Smooth muscle cell (in vitro differentiated cells): ENCODE measurements at regions not wholly inside any gene's neighbourhood (a gene's known extent, or its start where the extent isn't known, plus 50 kb on each side); places are given as distances from the start of the nearest gene placed in this dataset.

ENCODE experiments used
- DNase-seq: peaks from one replicate; lab custom pipeline; 2025; ENCODE audit not compliant: unreplicated experiment; lab: John Stamatoyannopoulos, UW
- H2AFZ ChIP-seq: fragments of 200-600 bp; sonication (generic); 2 replicates; pipeline ENCODE4 v1.6.0; 2016; ENCODE audit warnings: antibody characterized with exemption, low read depth, mild to moderate bottlenecking
- H3F3A ChIP-seq: fragments of 200-600 bp; sonication (generic); 2 replicates; pipeline ENCODE4 v1.6.0; 2017; ENCODE audit warnings: antibody characterized with exemption, low read depth
- H3K27ac ChIP-seq: fragments of 200-600 bp; sonication (generic); 2 replicates; pipeline ENCODE4 v1.5.1; 2016; ENCODE audit warnings: low read depth, mild to moderate bottlenecking
- H3K27me3 ChIP-seq: fragments of 200-600 bp; sonication (generic); 2 replicates; pipeline ENCODE4 v1.6.1; 2016; ENCODE audit warnings: low read depth, mild to moderate bottlenecking
- H3K36me3 ChIP-seq: fragments of 200-600 bp; sonication (generic); 2 replicates; pipeline ENCODE4 v1.5.1; 2016; ENCODE audit warnings: low read depth
- H3K4me1 ChIP-seq: fragments of 200-600 bp; sonication (generic); 2 replicates; pipeline ENCODE4 v1.5.1; 2016; ENCODE audit warnings: low read depth
- H3K4me2 ChIP-seq: fragments of 200-600 bp; sonication (generic); 2 replicates; pipeline ENCODE4 v1.6.0; 2016; ENCODE audit warnings: mild to moderate bottlenecking
- H3K4me3 ChIP-seq: fragments of 200-600 bp; sonication (generic); 2 replicates; pipeline ENCODE4 v1.5.1; 2016; ENCODE audit warnings: mild to moderate bottlenecking
- H3K79me2 ChIP-seq: fragments of 200-600 bp; sonication (generic); 2 replicates; pipeline ENCODE4 v1.6.0; 2016; ENCODE audit warnings: low read depth, mild to moderate bottlenecking
- H3K9ac ChIP-seq: fragments of 200-600 bp; sonication (generic); 2 replicates; pipeline ENCODE4 v1.6.0; 2016; ENCODE audit warnings: low read depth
- H3K9me3 ChIP-seq: fragments of 200-600 bp; sonication (generic); replicated peaks from 2 replicates; pipeline ENCODE4 v1.5.1; 2016; ENCODE audit warnings: low read depth
- H4K20me1 ChIP-seq: fragments of 200-600 bp; sonication (generic); 2 replicates; pipeline ENCODE4 v1.6.0; 2016; ENCODE audit warnings: low read depth
- WGBS: methylation state at CpG from one replicate; pipeline ENCODE4 v1.1.7; 2016; ENCODE audit warnings: low lambda C conversion rate; 5-methylcytosine and 5-hydroxymethylcytosine counted together
- TF ChIP-seq, protein P1 (sequence below): fragments of 200-600 bp; sonication (generic); IDR thresholded peaks from 2 replicates; pipeline ENCODE4 v1.5.1; 2017; ENCODE audit warnings: borderline replicate concordance, mild to moderate bottlenecking, antibody characterized with exemption; ENCODE audit not compliant: insufficient read depth, poor library complexity, severe bottlenecking

DNA sequence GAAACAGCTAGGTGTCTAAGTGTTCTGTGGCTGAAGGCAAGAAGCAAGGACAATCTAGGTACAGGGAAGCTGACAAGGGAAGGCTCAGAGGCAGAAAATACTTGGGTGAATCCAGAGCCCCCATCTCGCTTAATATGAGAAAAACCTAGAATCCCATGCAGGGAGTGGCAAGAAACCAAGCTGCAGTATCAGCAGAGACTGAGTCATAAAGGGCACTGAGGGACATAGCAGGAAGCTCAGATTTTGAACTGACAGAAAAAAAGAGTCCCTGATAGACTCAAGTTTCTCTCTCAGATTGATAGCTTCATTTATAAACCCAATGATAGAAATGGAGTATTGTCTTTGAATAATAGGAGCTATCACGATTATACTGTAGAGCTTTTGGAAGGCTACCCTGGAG lies 77.3 kb upstream of the KCNJ15 start:
- H3K4me2 ChIP-seq = no peak overlapping the region
- no peaks in the 10 kb centered on the region for H3F3A ChIP-seq
- H4K20me1 ChIP-seq = no peaks in the 10 kb centered on the region
- TF ChIP-seq, protein P1, sequence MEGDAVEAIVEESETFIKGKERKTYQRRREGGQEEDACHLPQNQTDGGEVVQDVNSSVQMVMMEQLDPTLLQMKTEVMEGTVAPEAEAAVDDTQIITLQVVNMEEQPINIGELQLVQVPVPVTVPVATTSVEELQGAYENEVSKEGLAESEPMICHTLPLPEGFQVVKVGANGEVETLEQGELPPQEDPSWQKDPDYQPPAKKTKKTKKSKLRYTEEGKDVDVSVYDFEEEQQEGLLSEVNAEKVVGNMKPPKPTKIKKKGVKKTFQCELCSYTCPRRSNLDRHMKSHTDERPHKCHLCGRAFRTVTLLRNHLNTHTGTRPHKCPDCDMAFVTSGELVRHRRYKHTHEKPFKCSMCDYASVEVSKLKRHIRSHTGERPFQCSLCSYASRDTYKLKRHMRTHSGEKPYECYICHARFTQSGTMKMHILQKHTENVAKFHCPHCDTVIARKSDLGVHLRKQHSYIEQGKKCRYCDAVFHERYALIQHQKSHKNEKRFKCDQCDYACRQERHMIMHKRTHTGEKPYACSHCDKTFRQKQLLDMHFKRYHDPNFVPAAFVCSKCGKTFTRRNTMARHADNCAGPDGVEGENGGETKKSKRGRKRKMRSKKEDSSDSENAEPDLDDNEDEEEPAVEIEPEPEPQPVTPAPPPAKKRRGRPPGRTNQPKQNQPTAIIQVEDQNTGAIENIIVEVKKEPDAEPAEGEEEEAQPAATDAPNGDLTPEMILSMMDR = no peak
- H3K27me3 ChIP-seq = no peaks in the 10 kb centered on the region
- H3K36me3 ChIP-seq = no peaks in the 10 kb centered on the region
- peak overlapping the region; percentile 83 for H3K27ac ChIP-seq
- DNase-seq = no peak
- WGBS = 80% methylated on average over 2 of the region's 2 CpGs
- H2AFZ ChIP-seq = no peak overlapping the region
- H3K9me3 ChIP-seq = no peaks in the 10 kb centered on the region
- H3K4me1 ChIP-seq = no peaks in the 10 kb centered on the region
- no peaks in the 10 kb centered on the region for H3K79me2 ChIP-seq
- no peak overlapping the region for H3K4me3 ChIP-seq
- H3K9ac ChIP-seq = peak overlapping the region; percentile 59

GRCh38 chr21:38181096-38181495 lies 75.7 kb upstream of the KCNJ15 start:
- DNase-seq = no peak
- H3K4me2 ChIP-seq = peak overlapping the region; percentile 25
- WGBS = 66% methylated on average over 4 of the region's 4 CpGs

DNA sequence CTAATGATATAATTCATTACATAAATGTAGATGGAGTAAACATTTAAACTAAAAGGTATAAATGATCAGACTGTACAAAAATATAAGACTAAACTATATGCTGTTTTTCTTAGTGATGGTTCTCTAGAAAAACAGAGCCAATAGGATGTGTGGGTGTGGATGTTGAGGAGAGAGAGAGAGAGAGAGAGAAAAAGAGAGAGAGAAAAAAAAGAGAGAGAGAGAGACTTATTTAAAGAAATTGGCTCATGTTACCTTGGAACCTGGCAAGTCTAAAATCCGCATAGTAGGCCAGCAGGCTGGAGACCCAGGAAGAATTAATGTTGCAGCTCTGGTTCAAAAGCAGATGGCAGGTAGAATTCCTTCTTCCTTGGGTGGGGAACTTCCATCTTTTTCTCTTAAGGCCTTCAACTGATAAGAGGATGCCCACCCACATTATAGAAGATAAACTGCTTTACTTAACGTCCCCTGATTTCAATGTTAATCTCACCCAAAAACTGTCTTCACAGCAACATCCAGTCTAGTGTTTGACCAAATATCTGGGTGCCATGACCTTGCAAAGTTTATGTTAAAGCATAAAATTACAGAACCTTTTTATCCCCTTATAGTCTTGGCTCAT lies 74.3 kb upstream of the KCNJ15 start:
- H3K9ac ChIP-seq = no peak overlapping the region
- H3F3A ChIP-seq = no peaks in the 10 kb centered on the region
- TF ChIP-seq, protein P1 = no peak
- H3K36me3 ChIP-seq = peaks cover 4% of the 10 kb centered on the region
- H3K4me1 ChIP-seq = no peaks in the 10 kb centered on the region
- H3K4me3 ChIP-seq = no peak overlapping the region
- no peak for DNase-seq
- WGBS = 73% methylated on average over 2 of the region's 2 CpGs
- H3K27ac ChIP-seq = no peak overlapping the region
- H3K9me3 ChIP-seq = no peaks in the 10 kb centered on the region
- no peaks in the 10 kb centered on the region for H3K79me2 ChIP-seq
- no peak overlapping the region for H2AFZ ChIP-seq
- no peaks in the 10 kb centered on the region for H3K27me3 ChIP-seq
- no peak overlapping the region for H3K4me2 ChIP-seq
- H4K20me1 ChIP-seq = no peaks in the 10 kb centered on the region

More at GRCh38 chr21:38181096-38181495, 75.7 kb upstream of the KCNJ15 start:
- Histone ChIP-seq H3F3A (no peaks in the 10 kb centered on the region), H3K27ac (peak overlapping the region; percentile 83), H3K9me3 (no peaks in the 10 kb centered on the region), H3K36me3 (peaks cover 4% of the 10 kb centered on the region), H3K4me1 (no peaks in the 10 kb centered on the region), H3K9ac (no peak overlapping the region), H3K4me3 (no peak overlapping the region), H3K27me3 (no peaks in the 10 kb centered on the region), H3K79me2 (no peaks in the 10 kb centered on the region), H4K20me1 (no peaks in the 10 kb centered on the region), H2AFZ (no peak overlapping the region)
- TF ChIP-seq, protein P1 = no peak

GRCh38 chr21:38183961-38184360 lies 72.8 kb upstream of the KCNJ15 start:
- DNase-seq = no peak
- H4K20me1 ChIP-seq = no peaks in the 10 kb centered on the region
- H2AFZ ChIP-seq = no peak overlapping the region
- no peaks in the 10 kb centered on the region for H3K9me3 ChIP-seq
- H3K36me3 ChIP-seq = peaks cover 4% of the 10 kb centered on the region
- no peaks in the 10 kb centered on the region for H3K4me1 ChIP-seq
- no peaks in the 10 kb centered on the region for H3K27me3 ChIP-seq
- H3F3A ChIP-seq = no peaks in the 10 kb centered on the region
- no peaks in the 10 kb centered on the region for H3K79me2 ChIP-seq
- no peak overlapping the region for H3K27ac ChIP-seq
- H3K4me2 ChIP-seq = no peak overlapping the region
- no peak overlapping the region for H3K4me3 ChIP-seq
- TF ChIP-seq, protein P1 = no peak
- H3K9ac ChIP-seq = no peak overlapping the region
- 97% methylated on average over 1 of the region's 1 CpG for WGBS
